B cell (primary cell): ENCODE measurements at regions not wholly inside any gene's neighbourhood (a gene's known extent, or its start where the extent isn't known, plus 50 kb on each side); places are given as distances from the start of the nearest gene placed in this dataset.

Source experiments
- CTCF ChIP-seq: fragments of 200-600 bp; IDR thresholded peaks from one replicate; pipeline ENCODE4 v1.8.0; 2022; ENCODE audit warnings: antibody characterized with exemption, mild to moderate bottlenecking
- EZH2 ChIP-seq: IDR thresholded peaks from 2 replicates; pipeline ENCODE4 v1.6.1; 2012; ENCODE audit warnings: borderline replicate concordance, low read depth, mild to moderate bottlenecking, moderate library complexity, low read length; ENCODE audit not compliant: insufficient read depth, poor library complexity, severe bottlenecking

GRCh38 chr18:73724958-73725357 is 422.7 kb downstream of the FBXO15 start:
- TF ChIP-seq EZH2 (no peak), CTCF (no peak)
